Activated B cell treated with CpG ODN at 0.5 μM for 24 hours (primary cell): ENCODE measurements at regions not wholly inside any gene's neighbourhood (a gene's known extent, or its start where the extent isn't known, plus 50 kb on each side); places are given as distances from the start of the nearest gene placed in this dataset.

Experiments
- ATAC-seq: fragments of 200-7000 bp; cut with Tn5 transposase; one replicate; pipeline ENCODE4 v1.10.0; 2021; ENCODE audit warnings: low read depth, mild to moderate bottlenecking, moderate library complexity
- CTCF ChIA-PET: fragments of 350-600 bp; sonication (Branson Sonifier 250); formaldehyde crosslinking; loops from one replicate; lab custom pipeline; 2021; ENCODE audit warnings: antibody characterized with exemption; lab: Charles Lee
- POLR2A ChIA-PET: fragments of 350-600 bp; sonication (Branson Sonifier 250); formaldehyde crosslinking; loops from one replicate; lab custom pipeline; 2021; ENCODE audit warnings: antibody characterized with exemption; lab: Charles Lee
- DNase-seq: peaks from one replicate; pipeline ENCODE4 v3.0.0; 2022
- H3K27ac Mint-ChIP-seq: one replicate; pipeline ENCODE4 v1.8.0; 2020; ENCODE audit warnings: mixed read lengths
- H3K27me3 Mint-ChIP-seq: one replicate; pipeline ENCODE4 v1.8.0; 2021; ENCODE audit warnings: mixed read lengths
- H3K36me3 Mint-ChIP-seq: one replicate; pipeline ENCODE4 v1.8.0; 2021; ENCODE audit warnings: low read depth, mixed read lengths
- H3K4me1 Mint-ChIP-seq: one replicate; pipeline ENCODE4 v1.8.0; 2021; ENCODE audit warnings: mixed read lengths
- H3K4me3 Mint-ChIP-seq: one replicate; pipeline ENCODE4 v1.8.0; 2020; ENCODE audit warnings: mild to moderate bottlenecking, mixed read lengths
- H3K9me3 Mint-ChIP-seq: one replicate; pipeline ENCODE4 v1.8.0; 2020; ENCODE audit warnings: mixed read lengths
- CTCF ChIP-seq: fragments of 200-600 bp; IDR thresholded peaks from one replicate; pipeline ENCODE4 v1.8.0; 2022; ENCODE audit warnings: antibody characterized with exemption, mild to moderate bottlenecking
- intact Hi-C: fragments of 100-400 bp; cut with micrococcal nuclease; formaldehyde crosslinking; loops from one replicate; pipeline ENCODE4 v1.15.1; 2024

DNA sequence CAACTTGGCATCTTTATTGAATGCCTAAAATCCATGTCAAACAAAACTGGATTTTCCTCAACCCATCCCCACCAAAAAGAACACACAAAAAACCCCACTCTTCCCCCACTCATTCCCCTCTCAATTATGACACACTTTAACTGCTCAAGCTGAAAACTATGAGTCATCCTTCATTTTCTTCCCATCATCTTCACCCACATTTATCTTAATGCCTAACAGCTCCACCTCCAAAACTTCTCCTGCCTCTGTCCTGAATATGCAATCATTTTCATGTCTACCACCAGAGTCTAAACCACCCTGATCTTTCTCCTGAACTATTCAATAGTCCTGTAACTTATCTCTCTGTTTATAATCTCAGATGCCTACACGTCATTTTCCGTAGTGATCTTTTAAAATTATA lies 239.7 kb downstream of the BCAT1 start:
- POLR2A ChIA-PET = interaction anchor here (0.6 to 7.9 kb wide), 11 partner anchors 10 to 294 kb away, joined by 3 to 111 read pairs (median 5); no protein-coding TSS in a partner anchor
- intact Hi-C loops = loop anchor here (1.0 to 5.0 kb wide), 4 partner anchors 10 to 332 kb away; no protein-coding TSS in a partner anchor
- CTCF ChIA-PET = interaction anchor here (0.6 to 1.7 kb wide), 4 partner anchors 12 to 70 kb away, joined by 3 to 7 read pairs (median 4); no protein-coding TSS in a partner anchor

GRCh38 chr12:24708718-24709117 lies 240.2 kb downstream of the BCAT1 start:
- TF ChIP-seq CTCF = no peak
- DNase-seq (no peak), ATAC-seq (no peak)
- intact Hi-C loops = loop anchor here (1.0 to 5.0 kb wide), 4 partner anchors 11 to 331 kb away; no protein-coding TSS in a partner anchor
- no peaks in the 10 kb centered on the region for H3K36me3 Mint-ChIP-seq
- H3K9me3 Mint-ChIP-seq = no peaks in the 10 kb centered on the region
- H3K4me1 Mint-ChIP-seq = peaks cover 45% of the 10 kb centered on the region
- POLR2A ChIA-PET = interaction anchor here (0.7 to 7.9 kb wide), 13 partner anchors 10 to 294 kb away, joined by 3 to 111 read pairs (median 5); no protein-coding TSS in a partner anchor
- CTCF ChIA-PET = interaction anchor here (0.6 to 1.7 kb wide), 4 partner anchors 13 to 70 kb away, joined by 3 to 7 read pairs (median 4); no protein-coding TSS in a partner anchor
- no peak overlapping the region for H3K27ac Mint-ChIP-seq
- H3K27me3 Mint-ChIP-seq = no peaks in the 10 kb centered on the region
- H3K4me3 Mint-ChIP-seq = no peak overlapping the region

More for the DNA sequence above, 239.7 kb downstream of the BCAT1 start:
- Mint-ChIP-seq H3K27ac (no peak overlapping the region), H3K9me3 (no peaks in the 10 kb centered on the region), H3K4me1 (peaks cover 40% of the 10 kb centered on the region), H3K27me3 (no peaks in the 10 kb centered on the region), H3K4me3 (no peak overlapping the region), H3K36me3 (no peaks in the 10 kb centered on the region)
- DNase-seq (no peak), ATAC-seq (peak; percentile 38)
- TF ChIP-seq CTCF = no peak

- no peak for TF ChIP-seq CTCF
- H3K4me1 Mint-ChIP-seq = peaks cover 52% of the 10 kb centered on the region
- no peak for ATAC-seq
- H3K9me3 Mint-ChIP-seq = no peaks in the 10 kb centered on the region
- no peak overlapping the region for H3K27ac Mint-ChIP-seq
- no peaks in the 10 kb centered on the region for H3K36me3 Mint-ChIP-seq
- DNase-seq = no peak
- intact Hi-C loops = loop anchor here (5.0 kb wide), 2 partner anchors 146 to 331 kb away; no protein-coding TSS in a partner anchor
- H3K4me3 Mint-ChIP-seq = no peak overlapping the region
- no peaks in the 10 kb centered on the region for H3K27me3 Mint-ChIP-seq
- ChIA-PET POLR2A (interaction anchor here (0.7 to 7.9 kb wide), 8 partner anchors 11 to 293 kb away, joined by 3 to 111 read pairs (median 10); no protein-coding TSS in a partner anchor), CTCF (interaction anchor here (1.3 to 1.7 kb wide), 2 partner anchors 13 to 71 kb away, joined by 4 to 7 read pairs; no protein-coding TSS in a partner anchor)
Observed at GRCh38 chr12:24708043-24708442, 240.9 kb downstream of the BCAT1 start.

GRCh38 chr12:24707334-24707733 lies 241.6 kb downstream of the BCAT1 start:
- ChIA-PET CTCF (interaction anchor here (1.5 kb wide), 1 partner anchor 34 kb away, joined by 3 read pairs; no protein-coding TSS in a partner anchor), POLR2A (interaction anchor here (1.4 to 7.9 kb wide), 4 partner anchors 12 to 292 kb away, joined by 5 to 111 read pairs (median 43); no protein-coding TSS in a partner anchor)
- DNase-seq = no peak
- Mint-ChIP-seq H3K9me3 (no peaks in the 10 kb centered on the region), H3K27me3 (no peaks in the 10 kb centered on the region), H3K27ac (no peak overlapping the region), H3K36me3 (no peaks in the 10 kb centered on the region), H3K4me1 (peaks cover 53% of the 10 kb centered on the region), H3K4me3 (no peak overlapping the region)
- no peak for ATAC-seq
- intact Hi-C loops = loop anchor here (5.0 kb wide), 2 partner anchors 145 to 330 kb away; no protein-coding TSS in a partner anchor
- TF ChIP-seq CTCF = no peak
